Fibroblast of skin of scalp (primary cell): ENCODE measurements at regions not wholly inside any gene's neighbourhood (a gene's known extent, or its start where the extent isn't known, plus 50 kb on each side); places are given as distances from the start of the nearest gene placed in this dataset.

Experiments used
- DNase-seq: peaks from one replicate; pipeline ENCODE4 v3.0.0-alpha.2; 2013

DNA sequence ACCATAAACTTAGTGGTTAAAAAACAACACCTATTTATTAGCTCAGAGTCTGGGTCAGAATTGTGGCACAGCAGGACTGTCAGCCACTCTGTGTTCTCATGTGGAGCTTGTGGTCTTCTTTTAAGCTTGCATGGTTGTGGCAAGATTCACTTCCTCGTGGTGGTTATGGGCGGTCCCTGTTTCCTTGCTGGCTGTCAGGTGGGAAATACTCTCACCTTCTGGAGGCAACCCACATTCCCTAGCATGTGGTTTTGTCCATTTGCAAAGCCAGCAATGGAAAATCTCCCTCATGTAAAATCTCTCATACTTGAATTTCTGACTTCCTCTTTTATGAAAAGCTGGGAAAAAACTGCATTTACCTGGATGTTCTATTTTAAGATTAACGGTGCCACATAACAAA lies 229.8 kb downstream of the ALX1 start:
- no peak for DNase-seq

- no peak for DNase-seq
Measured at GRCh38 chr12:85516039-85516438, 236.0 kb downstream of the ALX1 start.

DNA sequence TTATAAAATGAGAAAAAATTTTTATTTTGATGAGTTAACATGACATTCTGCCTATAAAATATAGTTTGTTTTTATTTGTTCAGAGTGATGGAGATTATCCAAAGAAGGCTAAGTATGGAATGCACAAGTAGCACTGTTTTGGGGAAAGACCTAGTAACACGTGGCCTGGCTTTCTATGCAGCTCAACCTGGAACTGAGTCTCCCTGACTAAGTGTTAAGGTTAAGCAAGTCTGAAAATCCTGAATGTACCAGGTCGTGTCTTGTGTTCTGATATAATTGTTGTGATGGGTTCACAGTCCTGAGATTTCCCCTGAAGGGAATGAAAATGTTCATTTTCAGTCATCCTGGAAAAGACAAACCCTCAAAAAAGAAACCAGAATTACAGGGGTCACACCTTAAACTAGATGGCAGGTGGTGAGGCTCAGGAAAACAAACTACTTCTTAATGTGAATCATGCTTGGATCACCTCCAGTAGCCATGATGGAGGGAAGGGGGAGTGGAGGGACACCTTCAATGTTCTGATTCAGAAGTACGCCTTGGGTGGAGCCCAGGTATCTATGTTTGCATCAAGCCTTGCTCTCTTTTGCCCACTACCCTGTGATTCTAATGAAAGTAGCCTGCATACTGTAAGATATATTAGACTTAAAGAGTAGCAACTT lies 236.8 kb downstream of the ALX1 start:
- no peak for DNase-seq

- DNase-seq = no peak
Measured at GRCh38 chr12:85519163-85519562, 239.1 kb downstream of the ALX1 start.

- no peak for DNase-seq
Measured at GRCh38 chr12:85523197-85523596, 243.2 kb downstream of the ALX1 start.

DNA sequence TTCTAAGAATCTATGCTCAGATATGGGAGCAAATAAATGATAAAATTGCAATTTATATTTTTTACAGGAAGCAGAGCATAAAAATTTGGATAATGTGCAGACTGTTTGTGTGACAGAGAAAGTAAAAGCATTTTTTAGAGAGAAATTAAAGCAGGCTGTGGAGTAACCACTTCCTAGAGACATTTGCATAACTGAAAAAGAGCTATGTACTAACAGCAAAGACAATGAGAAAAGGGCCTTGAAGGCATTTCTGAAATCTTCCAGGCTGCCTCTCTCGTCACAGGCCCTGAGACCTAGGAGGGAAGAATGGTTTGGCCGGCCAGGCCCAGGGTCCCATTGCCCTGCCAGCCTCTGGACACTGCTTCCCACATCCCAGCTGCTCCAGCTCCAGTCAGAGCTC lies 247.2 kb downstream of the ALX1 start:
- DNase-seq = no peak

GRCh38 chr12:85529896-85530295 lies 249.9 kb downstream of the ALX1 start:
- no peak for DNase-seq

- DNase-seq = no peak
Measured at GRCh38 chr12:85530456-85530855, 250.4 kb downstream of the ALX1 start.

- DNase-seq = no peak
Measured at GRCh38 chr12:85531341-85531740, 251.3 kb downstream of the ALX1 start.

DNA sequence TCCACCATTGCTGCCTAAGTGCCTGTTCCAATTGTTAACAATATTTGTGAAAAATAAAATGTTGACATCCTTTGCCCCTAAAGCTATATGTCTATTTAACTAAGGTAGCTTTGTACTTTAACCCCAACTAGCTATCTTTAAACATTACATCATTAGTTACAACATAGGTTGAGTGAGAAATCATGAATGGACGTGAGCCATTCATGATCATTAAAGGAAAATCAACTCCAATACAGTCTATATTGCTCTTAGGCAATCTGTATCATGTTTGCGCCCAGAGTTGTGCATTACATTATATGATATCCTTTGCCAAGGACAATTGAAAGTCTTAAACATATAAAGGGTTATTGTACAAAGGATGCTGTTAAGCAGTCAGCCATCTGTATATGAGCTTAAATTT lies 269.6 kb downstream of the ALX1 start:
- DNase-seq = no peak

DNA sequence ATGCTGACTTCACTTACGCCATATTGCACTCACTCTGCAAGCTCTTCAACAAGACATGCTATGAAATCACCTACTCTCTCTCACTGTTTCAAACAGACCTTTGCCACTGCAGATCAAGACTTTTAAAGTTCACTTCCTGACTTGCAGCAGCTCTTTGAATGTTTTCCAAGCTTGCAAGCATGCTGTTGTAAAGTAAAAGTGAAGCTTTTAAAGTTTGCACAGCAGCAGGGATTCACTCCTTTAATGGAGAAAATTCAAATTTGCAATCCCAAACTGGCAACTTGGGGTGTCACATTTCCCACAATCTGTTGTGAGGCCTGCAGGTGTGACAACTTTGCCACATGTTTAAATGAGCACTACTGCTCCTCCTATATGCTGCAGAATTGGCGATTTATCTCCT lies 270.9 kb downstream of the ALX1 start:
- DNase-seq = no peak

GRCh38 chr12:85552461-85552860 lies 272.4 kb downstream of the ALX1 start:
- DNase-seq = peak; percentile 48

GRCh38 chr12:85557850-85558249 lies 277.8 kb downstream of the ALX1 start:
- no peak for DNase-seq

DNA sequence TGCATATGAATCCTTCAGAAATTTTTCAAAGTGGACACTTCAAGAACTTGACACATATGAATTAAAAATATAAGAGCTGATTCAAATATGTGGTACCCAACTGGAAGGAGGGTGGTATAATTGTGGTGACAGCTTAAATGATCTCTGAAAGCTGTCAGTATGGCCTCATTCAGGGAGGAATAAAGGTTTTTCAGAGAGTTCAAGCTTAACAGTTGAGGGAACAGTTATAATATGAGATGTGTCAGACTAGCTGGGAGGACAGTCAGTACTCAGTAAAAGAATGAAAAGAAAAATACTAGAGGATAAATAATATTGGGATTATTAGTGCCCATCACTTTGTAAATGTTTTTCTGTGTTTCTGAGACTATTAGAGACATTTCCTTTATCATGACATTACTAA lies 277.5 kb downstream of the RASSF9 start:
- DNase-seq = no peak

DNA sequence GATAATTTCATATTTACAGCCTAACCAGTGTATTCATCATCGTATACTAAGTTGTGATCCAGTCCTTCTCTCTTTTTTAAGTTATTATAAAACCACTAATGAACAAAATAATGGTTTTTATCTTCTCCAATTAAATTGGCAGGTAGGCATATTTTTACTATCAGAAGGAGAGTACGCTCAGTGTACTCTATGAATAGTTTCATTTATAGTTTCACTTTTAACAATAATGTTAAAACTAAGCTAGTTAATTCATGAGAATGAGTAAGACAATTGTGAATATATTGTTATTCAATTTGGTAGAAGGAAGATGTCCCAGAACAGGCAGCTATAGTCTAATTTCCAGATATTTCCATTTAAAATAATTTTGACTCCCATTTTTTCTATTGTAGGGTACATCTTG lies 277.1 kb downstream of the RASSF9 start:
- DNase-seq = no peak

- DNase-seq = no peak
Measured at GRCh38 chr12:85559536-85559935, 276.7 kb downstream of the RASSF9 start.

GRCh38 chr12:85562765-85563164 lies 273.4 kb downstream of the RASSF9 start:
- DNase-seq = no peak

GRCh38 chr12:85564786-85565185 lies 271.4 kb downstream of the RASSF9 start:
- no peak for DNase-seq

GRCh38 chr12:85568395-85569103 lies 267.7 kb downstream of the RASSF9 start:
- no peak for DNase-seq

DNA sequence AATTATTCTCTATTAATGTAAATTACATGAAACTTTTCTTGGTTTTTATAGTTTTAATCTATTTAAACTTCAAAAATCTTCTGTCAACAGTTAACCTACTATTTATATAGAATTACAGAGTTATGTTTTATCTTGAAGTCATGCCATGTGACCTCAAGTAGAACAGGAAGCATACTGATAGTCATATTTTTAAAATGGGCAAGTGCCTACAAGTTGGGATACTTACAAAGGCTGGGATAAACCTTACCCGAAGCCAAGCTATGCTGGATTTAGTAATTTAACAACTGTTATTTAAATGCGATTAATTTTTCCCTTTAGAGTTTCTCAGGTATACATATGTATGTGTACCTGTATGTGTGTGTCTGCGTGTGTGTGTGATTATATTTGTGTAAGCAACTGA lies 266.9 kb downstream of the RASSF9 start:
- DNase-seq = no peak

GRCh38 chr12:85572956-85573355 lies 263.3 kb downstream of the RASSF9 start:
- peak; percentile 55 for DNase-seq

DNA sequence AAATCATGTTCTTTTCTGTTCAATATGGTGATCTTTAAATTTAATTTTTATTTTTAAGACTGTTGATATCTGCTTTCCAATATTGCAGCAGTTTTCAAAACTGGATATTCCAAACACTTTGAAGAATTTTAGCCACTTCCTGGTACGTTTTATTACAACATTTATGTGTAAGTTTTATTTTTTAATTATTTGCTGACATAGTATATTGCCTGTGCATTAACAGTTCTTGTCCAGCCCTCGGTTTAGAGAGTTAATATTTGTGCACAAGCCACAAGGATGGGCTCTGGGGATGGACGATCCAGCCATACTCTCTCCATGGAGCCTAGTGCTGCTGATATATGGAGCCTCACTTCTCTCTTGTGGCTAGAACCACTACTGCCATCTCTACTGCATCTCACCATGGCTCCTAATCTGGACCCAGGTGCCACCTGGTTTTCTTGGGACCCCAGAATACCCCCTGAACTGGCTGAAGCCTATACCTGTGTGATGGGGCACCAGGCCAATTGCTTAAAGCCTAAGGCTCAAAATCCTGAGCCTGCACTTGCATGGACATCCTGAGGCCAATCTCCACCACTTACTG lies 262.5 kb downstream of the RASSF9 start:
- DNase-seq = no peak

DNA sequence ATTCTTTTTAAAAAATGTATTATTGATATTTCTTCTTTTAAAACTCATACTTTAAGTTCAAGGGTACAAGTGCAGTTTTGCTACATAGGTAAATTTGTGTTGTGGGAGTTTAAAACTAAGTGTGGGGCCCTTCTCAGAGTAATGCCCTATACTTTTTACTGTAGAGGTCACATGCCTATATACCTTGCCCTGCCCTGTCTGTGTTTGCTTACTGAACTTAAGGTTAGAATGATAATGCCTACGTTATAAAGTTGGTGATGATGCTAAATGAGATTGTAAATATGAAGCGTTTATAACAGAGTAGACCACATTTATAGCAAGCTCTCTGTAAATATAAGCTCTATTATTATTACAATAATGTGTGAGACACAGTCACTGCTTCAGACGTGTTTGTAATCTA lies 261.9 kb downstream of the RASSF9 start:
- no peak for DNase-seq
